HG03280 (cell line): ENCODE measurements at regions not wholly inside any gene's neighbourhood (a gene's known extent, or its start where the extent isn't known, plus 50 kb on each side); places are given as distances from the start of the nearest gene placed in this dataset.

Source experiments
- ATAC-seq: cut with Tn5 transposase; IDR thresholded peaks from one replicate; pipeline ENCODE4 v1.9.1; 2021; ENCODE audit warnings: mild to moderate bottlenecking, moderate library complexity; ENCODE audit not compliant: unreplicated experiment

DNA sequence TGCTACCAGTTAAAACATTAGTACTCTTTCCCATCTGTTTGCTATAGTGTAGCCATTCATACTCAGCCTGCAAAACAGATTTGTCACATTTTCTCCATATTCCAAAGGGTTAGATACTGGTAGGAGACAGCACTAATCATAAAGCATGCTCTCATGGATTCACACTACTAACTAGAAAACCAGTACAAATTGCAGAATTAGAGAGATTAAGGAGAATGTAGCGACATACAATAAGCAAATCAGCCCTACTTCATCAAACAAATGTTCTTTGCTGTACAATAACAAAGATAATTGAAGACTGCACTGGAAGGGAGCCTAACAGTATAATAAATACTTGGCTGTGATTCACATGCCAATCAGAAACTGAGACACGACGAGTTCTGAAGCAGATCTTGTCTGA lies 368.0 kb upstream of the PRMT6 start:
- ATAC-seq = no peak

DNA sequence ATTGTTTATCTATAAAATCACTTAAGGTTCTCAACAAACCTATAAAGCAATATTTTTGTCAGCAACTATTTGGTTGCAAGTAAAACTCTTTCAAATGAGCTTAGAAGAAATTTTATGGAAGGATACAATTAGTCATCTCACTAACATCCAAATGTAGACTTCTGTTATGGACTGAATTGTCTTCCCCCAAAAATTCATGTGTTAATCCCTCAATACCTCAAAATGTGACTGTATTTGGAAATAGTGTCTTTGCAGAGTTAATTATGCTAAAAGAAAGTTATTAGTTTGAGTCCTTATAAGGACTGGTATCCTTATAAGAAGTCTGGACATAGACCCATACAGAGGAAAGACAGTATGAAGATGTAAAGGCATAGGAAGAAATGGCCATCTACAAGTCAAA lies 357.8 kb upstream of the PRMT6 start:
- no peak for ATAC-seq

- no peak for ATAC-seq
These were observed 357.0 kb upstream of the PRMT6 start for GRCh38 chr1:106699433-106699832.

- ATAC-seq = no peak
These were observed 356.3 kb upstream of the PRMT6 start for GRCh38 chr1:106700211-106700610.

- no peak for ATAC-seq
These were observed 350.5 kb upstream of the PRMT6 start for GRCh38 chr1:106705971-106706370.

- no peak for ATAC-seq
These were observed 338.9 kb upstream of the PRMT6 start for GRCh38 chr1:106717591-106717990.

- no peak for ATAC-seq
These were observed 334.7 kb upstream of the PRMT6 start for GRCh38 chr1:106721790-106722189.

DNA sequence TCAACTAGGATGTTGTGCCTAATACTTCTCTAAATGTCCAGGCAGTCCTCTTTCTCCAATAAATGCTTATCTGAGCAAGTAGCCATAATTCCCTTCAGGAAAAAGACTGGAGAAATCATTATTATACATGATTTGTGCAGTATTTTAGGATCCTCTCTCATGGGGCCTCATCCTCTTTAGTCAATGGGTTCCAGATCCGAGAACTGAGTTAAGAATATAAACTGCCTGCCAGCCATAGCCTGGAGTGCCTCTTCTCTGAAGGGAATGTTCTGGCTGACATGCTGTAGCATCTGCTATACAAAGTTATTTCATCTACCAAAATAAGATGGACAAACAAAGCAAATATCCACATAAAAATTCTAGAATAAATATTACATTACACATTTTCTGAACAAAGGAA lies 334.0 kb upstream of the PRMT6 start:
- ATAC-seq = no peak

DNA sequence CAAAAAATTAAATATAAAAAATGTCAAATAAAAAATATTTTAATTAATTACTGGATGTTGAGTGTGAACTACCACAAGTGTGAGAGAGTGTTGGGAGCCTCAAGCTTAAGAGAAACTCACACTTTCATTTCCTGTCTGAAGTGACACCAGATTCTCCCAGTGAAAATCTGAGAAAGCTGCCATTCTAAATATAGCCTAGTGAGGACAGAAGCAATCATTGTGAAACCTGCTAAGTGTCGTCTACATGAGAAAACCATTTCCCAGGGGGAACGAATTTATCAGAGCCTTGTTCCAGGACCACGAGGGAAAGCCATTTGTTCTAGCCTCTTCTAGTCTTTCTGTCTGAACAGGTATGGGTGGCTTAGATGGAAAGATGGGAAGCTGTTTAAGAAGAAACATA lies 329.3 kb upstream of the PRMT6 start:
- ATAC-seq = no peak

- ATAC-seq = no peak
These were observed 309.9 kb upstream of the PRMT6 start for GRCh38 chr1:106746448-106747085.

- ATAC-seq = no peak
These were observed 309.2 kb upstream of the PRMT6 start for GRCh38 chr1:106747232-106747631.

GRCh38 chr1:106747791-106748190 lies 308.7 kb upstream of the PRMT6 start:
- no peak for ATAC-seq

DNA sequence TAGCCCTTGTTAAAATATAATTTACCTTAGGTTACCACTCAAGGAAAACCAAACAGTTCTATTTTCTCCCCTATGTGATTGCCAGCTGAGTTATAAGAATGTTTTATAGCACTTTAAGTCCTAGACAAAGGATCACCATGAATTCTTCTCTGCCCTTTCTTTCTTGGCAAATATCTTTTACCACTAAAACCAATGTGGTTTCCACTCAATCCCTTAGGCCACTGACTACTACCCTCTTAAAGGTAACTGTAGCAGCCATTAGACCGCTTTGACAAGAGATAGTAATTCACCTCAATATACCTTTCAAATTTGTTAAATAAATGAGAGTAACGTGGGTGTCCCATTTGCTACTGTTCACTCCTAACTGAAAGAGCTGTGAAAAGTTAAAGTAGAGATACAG lies 307.9 kb upstream of the PRMT6 start:
- ATAC-seq = no peak

- no peak for ATAC-seq
These were observed 307.0 kb upstream of the PRMT6 start for GRCh38 chr1:106749491-106749890.

DNA sequence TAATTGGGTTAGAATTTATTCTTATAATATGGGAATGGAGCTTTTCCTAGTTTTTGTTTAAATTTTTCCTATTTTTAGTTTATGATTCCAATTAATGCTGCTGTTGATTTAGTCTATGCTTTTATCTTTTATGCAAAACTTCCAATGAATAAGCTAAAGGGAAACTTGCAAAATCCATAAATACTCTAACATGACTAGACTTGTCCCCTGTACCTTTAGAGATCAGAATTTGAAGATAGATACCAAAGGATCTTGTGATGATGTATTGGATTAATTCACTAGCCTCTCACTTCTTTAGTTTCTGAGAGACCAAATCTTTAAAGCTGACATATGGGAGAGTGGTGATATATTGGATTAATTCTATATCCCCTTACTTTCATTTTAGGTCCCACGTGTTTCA lies 306.6 kb upstream of the PRMT6 start:
- ATAC-seq = no peak

GRCh38 chr1:106751002-106751401 lies 305.5 kb upstream of the PRMT6 start:
- no peak for ATAC-seq

GRCh38 chr1:106753066-106753465 lies 303.4 kb upstream of the PRMT6 start:
- no peak for ATAC-seq

DNA sequence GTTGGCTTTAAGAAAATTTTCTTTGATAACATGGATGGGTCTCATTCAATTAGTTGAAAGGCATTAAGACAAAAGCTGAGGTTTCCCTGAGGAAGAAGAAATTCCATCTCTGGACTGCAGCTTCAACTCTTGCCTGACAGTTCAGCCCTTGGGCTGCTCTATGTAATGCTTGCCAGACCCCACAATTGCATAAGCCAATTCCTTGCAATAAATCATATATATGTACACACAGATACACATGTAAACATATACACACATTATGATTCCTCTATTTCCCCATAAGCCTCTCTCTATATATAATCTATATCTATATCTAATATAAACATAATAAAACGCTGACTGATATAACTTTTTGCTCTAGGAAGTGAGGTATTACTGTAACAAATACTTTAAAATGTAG lies 301.5 kb upstream of the PRMT6 start:
- no peak for ATAC-seq

DNA sequence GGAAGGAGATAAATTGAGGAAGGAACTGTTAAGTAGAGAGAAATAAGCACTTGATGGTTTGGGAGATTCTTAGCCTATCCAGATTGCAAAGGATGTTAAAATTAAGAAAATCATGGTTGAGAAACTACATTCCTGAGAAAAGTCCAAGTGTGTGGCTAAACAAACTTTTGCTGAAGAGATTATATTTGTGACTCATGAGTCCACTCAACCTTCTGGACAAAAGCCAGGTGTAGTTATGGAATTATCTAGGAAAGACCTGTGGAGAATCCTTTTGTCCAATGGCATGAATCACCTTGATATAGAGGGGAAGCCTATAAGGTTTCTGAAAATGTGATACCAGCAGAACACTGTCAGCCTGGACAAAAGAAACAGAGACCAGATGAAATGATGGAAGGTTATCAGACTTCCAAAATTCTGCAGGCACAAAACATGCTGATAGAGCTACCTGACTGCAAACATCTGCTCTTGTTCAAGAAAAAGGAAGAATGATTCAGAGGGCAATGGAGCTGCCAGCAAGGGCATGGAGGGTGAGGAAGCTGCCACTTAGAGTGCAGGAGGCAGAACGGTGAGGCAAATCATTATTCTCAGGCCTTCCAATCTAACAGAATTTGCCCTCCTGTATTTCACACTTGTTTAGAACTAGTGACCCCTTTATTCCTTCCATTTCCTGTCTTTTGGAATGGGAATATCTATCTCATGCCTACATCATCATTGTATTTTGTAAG lies 300.6 kb upstream of the PRMT6 start:
- ATAC-seq = no peak

DNA sequence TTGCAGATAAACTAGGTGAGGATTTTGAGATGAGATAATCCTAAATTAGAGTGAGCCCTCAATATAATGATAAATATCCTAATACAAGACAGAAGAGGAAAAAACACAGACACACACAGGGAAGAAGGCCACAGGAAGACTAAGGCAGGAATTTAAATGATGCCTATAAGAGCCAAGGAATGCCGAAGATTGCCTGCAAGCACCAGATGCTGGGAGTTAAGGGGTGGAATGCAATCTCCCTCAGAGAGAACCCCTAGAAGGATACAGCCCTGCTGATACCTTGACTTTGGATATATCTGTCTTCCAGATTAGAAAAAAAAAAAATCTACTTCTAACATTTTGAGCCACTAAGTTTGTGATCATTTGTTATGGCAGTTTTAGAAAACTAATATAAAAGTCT lies 299.7 kb upstream of the PRMT6 start:
- ATAC-seq = no peak

DNA sequence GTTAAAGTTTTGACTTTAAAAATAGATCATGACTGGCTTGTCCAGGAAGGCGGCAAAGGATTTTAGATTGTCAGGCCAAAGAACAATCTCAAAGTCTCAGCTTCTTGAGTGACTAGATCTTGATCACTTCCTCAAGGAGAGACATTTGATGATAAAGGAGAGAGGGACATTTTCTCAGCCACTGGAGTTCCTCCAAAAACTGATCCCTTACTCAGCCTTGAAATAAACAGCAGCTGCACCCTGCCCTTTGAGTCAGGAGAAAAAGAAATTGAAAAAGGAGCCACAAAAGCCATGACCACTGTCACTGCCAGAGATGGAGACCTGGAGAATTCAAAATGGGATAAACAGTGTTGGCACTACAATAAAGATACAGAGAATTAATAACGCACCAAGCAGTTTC lies 288.4 kb upstream of the PRMT6 start:
- ATAC-seq = no peak

DNA sequence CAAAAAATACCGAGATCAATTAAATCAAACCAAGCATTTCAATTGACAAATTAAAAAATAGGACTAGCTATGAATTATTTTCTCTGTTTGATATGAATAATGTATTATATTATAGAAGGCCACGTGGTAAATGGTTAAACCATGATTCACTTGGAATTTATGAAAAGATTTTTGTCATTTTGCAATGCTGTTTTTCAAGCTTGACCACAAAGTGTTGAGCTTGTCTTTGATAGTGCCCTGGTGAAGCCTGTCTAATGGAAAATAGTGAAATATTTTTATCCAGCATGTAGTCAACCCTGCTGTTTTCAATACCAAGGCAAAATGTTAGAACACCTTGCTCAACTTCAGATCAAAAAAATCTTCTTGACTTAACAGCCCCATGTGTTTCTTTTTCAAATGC lies 288.0 kb upstream of the PRMT6 start:
- no peak for ATAC-seq

GRCh38 chr1:106773206-106773605 lies 283.3 kb upstream of the PRMT6 start:
- ATAC-seq = no peak
